H1 (cell line): ENCODE measurements at regions not wholly inside any gene's neighbourhood (a gene's known extent, or its start where the extent isn't known, plus 50 kb on each side); places are given as distances from the start of the nearest gene placed in this dataset.

Experiments
- CBX8 ChIP-seq: fragments of 300-800, 300-1000 bp; sonication (generic); IDR thresholded peaks from 2 replicates; pipeline ENCODE4 v1.7.1; 2016; ENCODE audit warnings: low read depth, low read length, borderline replicate concordance
- CEBPB ChIP-seq: IDR thresholded peaks from 2 replicates; pipeline ENCODE4 v1.6.1; 2012; ENCODE audit warnings: low read depth, low read length
- CTCF ChIP-seq, 3 experiments: IDR thresholded peaks; 1 replicate in 2 of 3; 2 replicates in 1 of 3; pipeline versions ENCODE4 v1.5.1 to v1.6.1; 2011; ENCODE audit warnings: low read length in 3 of 3, mild to moderate bottlenecking in 3 of 3, inconsistent platforms in 2 of 3, low read depth in 1 of 3, moderate library complexity in 1 of 3; ENCODE audit not compliant: insufficient read depth in 1 of 3; ENCODE audit errors: control extremely low read depth in 1 of 3
- EZH2 ChIP-seq: fragments of 200-600 bp; sonication (generic); IDR thresholded peaks from 2 replicates; pipeline ENCODE4 v1.7.1; 2012; ENCODE audit warnings: low read depth, mild to moderate bottlenecking, moderate library complexity, low read length, inconsistent platforms; ENCODE audit not compliant: severe bottlenecking
- SIX5 ChIP-seq: IDR thresholded peaks from 2 replicates; pipeline ENCODE4 v1.6.1; 2011; ENCODE audit warnings: mild to moderate bottlenecking, low read depth, low read length

DNA sequence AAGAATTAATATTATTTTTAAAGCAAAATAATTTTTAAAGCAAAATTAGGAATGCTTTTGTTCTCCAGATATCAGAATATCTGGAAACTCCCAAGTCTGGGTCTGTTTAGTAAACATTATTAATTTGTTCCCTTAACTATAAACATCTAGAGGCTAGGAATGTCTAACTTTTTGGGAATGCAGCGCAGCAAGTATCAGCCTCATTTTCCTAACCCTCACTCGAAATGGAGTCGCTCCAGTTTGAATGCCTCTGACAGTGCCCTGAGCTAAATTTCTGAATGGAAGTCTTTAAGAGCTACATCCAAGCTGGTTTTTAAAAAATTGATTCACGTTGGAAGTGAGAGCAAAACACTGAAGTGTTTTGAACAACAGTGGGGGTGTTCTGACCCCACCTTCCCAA, 74.4 kb upstream of the WNT7A start (continued):
- TF ChIP-seq CTCF (IDR thresholded peaks at IDR 0.05; ENCODE audit: control extremely low read depth in 1 of 3, insufficient read depth in 1 of 3, low read depth in 1 of 3, low read length in 3 of 3), result no peak
- TF ChIP-seq SIX5, result no peak
- no peak for TF ChIP-seq CEBPB
- TF ChIP-seq EZH2, result no peak
- no peak for TF ChIP-seq CBX8
